PC-3 (cell line): ENCODE measurements at regions not wholly inside any gene's neighbourhood (a gene's known extent, or its start where the extent isn't known, plus 50 kb on each side); places are given as distances from the start of the nearest gene placed in this dataset.
A peak's percentile ranks its signal among the peaks of the same experiment; 100 is the strongest.

Source experiments
- ATAC-seq: fragments of 200-7000 bp; cut with Tn5 transposase; 2 replicates; pipeline ENCODE4 v1.9.1; 2020; ENCODE audit warnings: mild to moderate bottlenecking, moderate library complexity
- BruUV-seq: library from RNA; stranded (reverse); fragments of 400-500 nt; replicated peaks from 2 replicates; lab custom pipeline; 2021; lab: Mats Ljungman, UMichigan
- CTCF ChIA-PET: fragments of 300-600 bp; sonication (Branson Sonifier 250); formaldehyde crosslinking; loops from one replicate; lab custom pipeline; 2022; ENCODE audit warnings: antibody characterized with exemption; lab: Charles Lee
- POLR2A ChIA-PET: fragments of 300-600 bp; sonication (Branson Sonifier 250); formaldehyde crosslinking; loops from one replicate; lab custom pipeline; 2022; ENCODE audit warnings: antibody characterized with exemption; ENCODE audit not compliant: unreplicated experiment; lab: Charles Lee
- DNase-seq: peaks from one replicate; pipeline ENCODE4 v3.0.0-alpha.2; 2015
- H2AFZ ChIP-seq: fragments of 300-600 bp; sonication (generic); 2 replicates; pipeline ENCODE4 v1.6.0; 2016; ENCODE audit warnings: antibody characterized with exemption, low read length
- H3F3A ChIP-seq: fragments of 300-600 bp; sonication (generic); one replicate; pipeline ENCODE4 v1.6.0; 2017; ENCODE audit warnings: antibody characterized with exemption, low read length, control low read depth, mild to moderate bottlenecking; ENCODE audit not compliant: unreplicated experiment
- H3K27ac ChIP-seq: fragments of 300-600 bp; sonication (generic); 2 replicates; pipeline ENCODE4 v1.5.1; 2016; ENCODE audit warnings: mild to moderate bottlenecking, low read length
- H3K27me3 ChIP-seq: fragments of 300-600 bp; sonication (generic); 2 replicates; pipeline ENCODE4 v1.6.1; 2016; ENCODE audit warnings: low read length, mixed read lengths
- H3K36me3 ChIP-seq: fragments of 300-600 bp; sonication (generic); 2 replicates; pipeline ENCODE4 v1.6.1; 2016; ENCODE audit warnings: low read depth, mixed run types, low read length, mixed read lengths
- H3K4me1 ChIP-seq: fragments of 300-600 bp; sonication (generic); 2 replicates; pipeline ENCODE4 v1.5.1; 2016; ENCODE audit warnings: low read length; ENCODE audit not compliant: insufficient read depth
- H3K4me2 ChIP-seq: fragments of 300-600 bp; sonication (generic); 2 replicates; pipeline ENCODE4 v1.6.0; 2016; ENCODE audit warnings: low read length
- H3K4me3 ChIP-seq: fragments of 300-600 bp; sonication (generic); 2 replicates; pipeline ENCODE4 v1.5.1; 2016; ENCODE audit warnings: mild to moderate bottlenecking, low read length, mixed read lengths
- H3K79me2 ChIP-seq: fragments of 300-600 bp; sonication (generic); 2 replicates; pipeline ENCODE4 v1.6.1; 2017; ENCODE audit warnings: low read length, mixed read lengths
- H3K9ac ChIP-seq: fragments of 300-600 bp; sonication (generic); 2 replicates; pipeline ENCODE4 v1.6.0; 2016; ENCODE audit warnings: mild to moderate bottlenecking, low read length
- H3K9me2 ChIP-seq: fragments of 300-600 bp; sonication (generic); replicated peaks from 2 replicates; pipeline ENCODE4 v1.6.1; 2016; ENCODE audit warnings: mixed run types, low read length, mixed read lengths
- H3K9me3 ChIP-seq: fragments of 300-600 bp; sonication (generic); 2 replicates; pipeline ENCODE4 v1.6.1; 2016; ENCODE audit warnings: low read length, mixed read lengths
- H4K20me1 ChIP-seq: fragments of 300-600 bp; sonication (generic); 2 replicates; pipeline ENCODE4 v1.6.1; 2016; ENCODE audit warnings: low read length, mixed read lengths
- CTCF ChIP-seq: fragments of 300-600 bp; sonication (generic); conservative IDR thresholded peaks from 2 replicates; pipeline ENCODE4 v1.5.1; 2017; ENCODE audit warnings: antibody characterized with exemption, low read depth, mild to moderate bottlenecking, low read length
- EZH2 ChIP-seq: fragments of 300-600 bp; sonication (generic); IDR thresholded peaks from one replicate; pipeline ENCODE4 v1.6.1; 2017; ENCODE audit warnings: antibody characterized with exemption, mild to moderate bottlenecking, low read length; ENCODE audit not compliant: unreplicated experiment
- EZH2phosphoT487 ChIP-seq: fragments of 300-600 bp; sonication (generic); IDR thresholded peaks from 2 replicates; pipeline ENCODE4 v1.6.1; 2018; ENCODE audit warnings: mild to moderate bottlenecking, antibody characterized with exemption, low read length, borderline replicate concordance
- intact Hi-C: fragments of 100-400 bp; cut with micrococcal nuclease; formaldehyde crosslinking; loops from 2 replicates; pipeline ENCODE4 v1.9.0; 2023

DNA sequence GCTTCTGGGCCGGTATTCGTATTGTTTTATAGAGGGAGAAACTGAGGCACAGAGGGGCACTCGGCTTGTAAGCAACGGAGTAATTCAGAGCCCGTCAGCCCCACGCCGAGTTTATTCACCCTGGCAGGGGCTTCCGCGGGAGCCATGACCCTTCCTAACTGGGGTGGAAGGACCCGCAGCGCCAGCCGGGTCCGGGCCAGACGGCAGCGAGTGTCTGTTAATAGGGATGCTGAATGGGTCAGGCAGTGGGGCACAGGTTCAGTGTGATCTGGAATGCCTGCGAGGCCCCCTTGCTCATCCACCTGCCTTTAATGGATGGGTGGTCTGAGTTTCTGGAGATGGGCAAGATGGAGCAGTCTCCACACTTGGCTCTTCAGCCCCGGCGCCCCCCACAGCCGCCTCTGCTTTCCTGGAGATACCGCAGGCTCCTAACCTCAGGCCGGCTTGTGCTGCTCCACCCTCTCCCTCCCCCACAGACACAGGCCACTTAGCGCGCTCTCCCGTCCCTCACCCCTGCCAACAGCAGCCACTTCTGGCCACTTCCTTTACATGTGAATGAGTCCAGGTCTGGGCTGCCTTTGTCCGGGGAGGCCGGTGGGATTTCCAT is 147.1 kb downstream of the ERCC6L2 start:
- no peaks in the 10 kb centered on the region for H3K36me3 ChIP-seq
- peaks cover 12% of the 10 kb centered on the region for H3K27me3 ChIP-seq
- POLR2A ChIA-PET, result no interaction called here
- CTCF ChIA-PET, result no interaction called here
- H3K4me1 ChIP-seq, result no peaks in the 10 kb centered on the region
- DNase-seq (no peak), ATAC-seq (no peak)
- H3K79me2 ChIP-seq, result no peaks in the 10 kb centered on the region
- no peak overlapping the region for H2AFZ ChIP-seq
- H3K27ac ChIP-seq, result no peak overlapping the region
- intact Hi-C loops, result no loop called here
- H3K4me3 ChIP-seq, result no peak overlapping the region
- H3K4me2 ChIP-seq, result no peak overlapping the region
- H3K9me2 ChIP-seq, result no peaks in the 10 kb centered on the region
- no peak overlapping the region for H3K9ac ChIP-seq
- BruUV-seq, result no TSS peak
- TF ChIP-seq EZH2phosphoT487, result no peak
- no peaks in the 10 kb centered on the region for H4K20me1 ChIP-seq
- H3K9me3 ChIP-seq, result no peaks in the 10 kb centered on the region
- no peaks in the 10 kb centered on the region for H3F3A ChIP-seq

GRCh38 chr9:96021551-96022444 is 146.3 kb downstream of the ERCC6L2 start:
- Histone ChIP-seq H3K4me3 (peak overlapping the region; percentile 64), H4K20me1 (no peaks in the 10 kb centered on the region), H3K9me3 (no peaks in the 10 kb centered on the region), H3K4me1 (no peaks in the 10 kb centered on the region), H3K27me3 (peaks cover 12% of the 10 kb centered on the region), H3K36me3 (no peaks in the 10 kb centered on the region), H3K9me2 (no peaks in the 10 kb centered on the region), H3K9ac (no peak overlapping the region), H3K4me2 (peak overlapping the region; percentile 86), H2AFZ (peak overlapping the region; percentile 63; the same call in 1 of the 2 replicates), H3F3A (no peaks in the 10 kb centered on the region), H3K79me2 (no peaks in the 10 kb centered on the region), H3K27ac (no peak overlapping the region)
- TF ChIP-seq EZH2, result no peak
- no peak for TF ChIP-seq CTCF
- no peak for TF ChIP-seq EZH2phosphoT487
- ChIA-PET CTCF (no interaction called here), POLR2A (no interaction called here)
- intact Hi-C loops, result no loop called here
- no peak for DNase-seq
- no peak for ATAC-seq
- BruUV-seq, result no TSS peak

- peak; percentile 35 for ATAC-seq
- POLR2A ChIA-PET, result no interaction called here
- peak overlapping the region; percentile 64 for H3K4me3 ChIP-seq
- TF ChIP-seq CTCF (no peak), EZH2phosphoT487 (peak; percentile 45; the same call in 1 of the 2 replicates), EZH2 (peak; percentile 87)
- no peak overlapping the region for H3K27ac ChIP-seq
- no TSS peak for BruUV-seq
- H4K20me1 ChIP-seq, result no peaks in the 10 kb centered on the region
- H3K36me3 ChIP-seq, result no peaks in the 10 kb centered on the region
- H2AFZ ChIP-seq, result peak overlapping the region; percentile 63
- H3K9me3 ChIP-seq, result no peaks in the 10 kb centered on the region
- H3K4me2 ChIP-seq, result peak overlapping the region; percentile 86
- H3K9me2 ChIP-seq, result no peaks in the 10 kb centered on the region
- intact Hi-C loops, result no loop called here
- H3K79me2 ChIP-seq, result no peaks in the 10 kb centered on the region
- CTCF ChIA-PET, result no interaction called here
- no peaks in the 10 kb centered on the region for H3K4me1 ChIP-seq
- DNase-seq, result no peak
- no peak overlapping the region for H3K9ac ChIP-seq
- H3K27me3 ChIP-seq, result peaks cover 12% of the 10 kb centered on the region
- no peaks in the 10 kb centered on the region for H3F3A ChIP-seq
Measured at GRCh38 chr9:96020792-96021550, 145.5 kb downstream of the ERCC6L2 start.
